ENCODE measurements at regions not wholly inside any gene's neighbourhood (a gene's known extent, or its start where the extent isn't known, plus 50 kb on each side); places are given as distances from the start of the nearest gene placed in this dataset.

- no peak for DNase-seq (ENCODE audit: insufficient read length, low spot score, missing footprints)
- H3K9me3 ChIP-seq (ENCODE audit: low read depth, low read length) = no peaks in the 10 kb centered on the region
- no peak for TF ChIP-seq CTCF (IDR thresholded peaks at IDR 0.05; ENCODE audit: extremely low read depth, low read depth, low read length)
Measured at GRCh38 chr2:78486565-78486964, 538.9 kb upstream of the REG3G start.

DNA sequence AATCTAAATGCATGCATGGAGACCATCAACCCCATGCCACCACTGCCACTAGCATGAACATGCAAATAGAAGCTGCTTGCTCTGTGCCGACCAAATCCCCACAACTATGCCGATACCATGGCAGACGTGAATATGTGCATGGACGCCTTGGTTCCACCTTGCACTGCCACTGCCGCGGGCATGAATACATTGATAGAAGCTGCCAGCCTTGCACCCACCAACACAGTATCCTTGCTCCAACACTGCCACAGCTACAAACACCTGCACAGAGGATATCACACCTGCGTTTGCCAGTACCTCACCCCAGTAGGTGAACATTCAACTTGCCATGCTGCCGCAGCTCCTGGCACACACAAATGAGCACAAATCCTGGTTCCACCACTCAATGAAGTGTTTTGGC is 527.4 kb upstream of the REG3G start:
- Histone ChIP-seq H3K4me3 (ENCODE audit: insufficient read depth, low read length) (no peak overlapping the region), H3K36me3 (ENCODE audit: insufficient read depth, low read length) (no peaks in the 10 kb centered on the region), H3K4me2 (ENCODE audit: insufficient read depth, low read length) (no peak overlapping the region), H3K4me1 (ENCODE audit: insufficient read depth, low read length) (no peaks in the 10 kb centered on the region), H3K27me3 (ENCODE audit: insufficient read depth, low read length) (no peaks in the 10 kb centered on the region), H2AFZ (ENCODE audit: low read length) (no peak overlapping the region), H3K79me2 (ENCODE audit: insufficient read depth, low read length) (no peaks in the 10 kb centered on the region), H3K9me3 (ENCODE audit: low read depth, low read length) (no peaks in the 10 kb centered on the region), H4K20me1 (ENCODE audit: insufficient read depth, low read length) (no peaks in the 10 kb centered on the region), H3K27ac (ENCODE audit: low read depth, low read length) (no peak overlapping the region)
- no peak for DNase-seq (ENCODE audit: insufficient read length, low spot score, missing footprints)
- no peak for TF ChIP-seq CTCF (IDR thresholded peaks at IDR 0.05; ENCODE audit: extremely low read depth, low read depth, low read length)

More at GRCh38 chr2:78486565-78486964, 538.9 kb upstream of the REG3G start:
- Histone ChIP-seq H2AFZ (ENCODE audit: low read length) (no peak overlapping the region), H3K79me2 (ENCODE audit: insufficient read depth, low read length) (no peaks in the 10 kb centered on the region), H3K27me3 (ENCODE audit: insufficient read depth, low read length) (no peaks in the 10 kb centered on the region), H4K20me1 (ENCODE audit: insufficient read depth, low read length) (no peaks in the 10 kb centered on the region), H3K27ac (ENCODE audit: low read depth, low read length) (no peak overlapping the region), H3K4me1 (ENCODE audit: insufficient read depth, low read length) (no peaks in the 10 kb centered on the region), H3K4me3 (ENCODE audit: insufficient read depth, low read length) (no peak overlapping the region), H3K36me3 (ENCODE audit: insufficient read depth, low read length) (no peaks in the 10 kb centered on the region), H3K4me2 (ENCODE audit: insufficient read depth, low read length) (no peak overlapping the region)

GRCh38 chr2:78506301-78506700 is 519.2 kb upstream of the REG3G start:
- Histone ChIP-seq H3K27ac (ENCODE audit: low read depth, low read length) (no peak overlapping the region), H3K79me2 (ENCODE audit: insufficient read depth, low read length) (no peaks in the 10 kb centered on the region), H3K4me3 (ENCODE audit: insufficient read depth, low read length) (no peak overlapping the region), H3K27me3 (ENCODE audit: insufficient read depth, low read length) (no peaks in the 10 kb centered on the region), H3K9me3 (ENCODE audit: low read depth, low read length) (no peaks in the 10 kb centered on the region), H3K36me3 (ENCODE audit: insufficient read depth, low read length) (no peaks in the 10 kb centered on the region), H2AFZ (ENCODE audit: low read length) (no peak overlapping the region), H3K4me2 (ENCODE audit: insufficient read depth, low read length) (no peak overlapping the region), H3K4me1 (ENCODE audit: insufficient read depth, low read length) (no peaks in the 10 kb centered on the region), H4K20me1 (ENCODE audit: insufficient read depth, low read length) (no peaks in the 10 kb centered on the region)
- DNase-seq (ENCODE audit: insufficient read length, low spot score, missing footprints) = no peak
- no peak for TF ChIP-seq CTCF (IDR thresholded peaks at IDR 0.05; ENCODE audit: extremely low read depth, low read depth, low read length)

DNA sequence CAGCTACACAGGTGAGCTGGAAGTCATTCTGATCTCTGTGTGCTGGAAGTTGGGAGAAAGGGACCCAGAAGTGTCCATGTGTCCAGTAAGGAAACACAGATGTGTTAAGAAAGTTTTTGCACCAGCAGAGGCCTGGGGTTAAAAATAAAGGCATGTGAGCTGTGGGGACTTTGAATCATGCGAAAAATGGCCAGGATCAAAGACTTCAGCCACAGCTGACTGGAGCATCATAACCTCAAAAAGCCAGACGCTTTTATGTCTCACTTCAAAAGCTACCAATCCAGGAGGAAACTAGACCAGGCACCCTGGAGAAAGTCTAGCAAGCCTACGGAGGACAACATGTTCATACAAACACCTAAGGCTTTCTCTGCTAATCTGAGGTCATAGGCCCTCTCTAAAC is 503.6 kb upstream of the REG3G start:
- Histone ChIP-seq H3K4me1 (ENCODE audit: insufficient read depth, low read length) (no peaks in the 10 kb centered on the region), H3K4me2 (ENCODE audit: insufficient read depth, low read length) (no peak overlapping the region), H3K79me2 (ENCODE audit: insufficient read depth, low read length) (no peaks in the 10 kb centered on the region)

More for the DNA sequence above, 503.6 kb upstream of the REG3G start:
- Histone ChIP-seq H3K36me3 (ENCODE audit: insufficient read depth, low read length) (no peaks in the 10 kb centered on the region), H3K27ac (ENCODE audit: low read depth, low read length) (no peak overlapping the region), H3K9me3 (ENCODE audit: low read depth, low read length) (no peaks in the 10 kb centered on the region), H3K27me3 (ENCODE audit: insufficient read depth, low read length) (no peaks in the 10 kb centered on the region), H4K20me1 (ENCODE audit: insufficient read depth, low read length) (no peaks in the 10 kb centered on the region), H3K4me3 (ENCODE audit: insufficient read depth, low read length) (no peak overlapping the region), H2AFZ (ENCODE audit: low read length) (no peak overlapping the region)
- DNase-seq (ENCODE audit: insufficient read length, low spot score, missing footprints) = no peak
- no peak for TF ChIP-seq CTCF (IDR thresholded peaks at IDR 0.05; ENCODE audit: extremely low read depth, low read depth, low read length)
